H1 (cell line): ENCODE measurements at regions not wholly inside any gene's neighbourhood (a gene's known extent, or its start where the extent isn't known, plus 50 kb on each side); places are given as distances from the start of the nearest gene placed in this dataset.

Experiments
- BACH1 ChIP-seq: IDR thresholded peaks from 2 replicates; pipeline ENCODE4 v1.6.1; 2012; ENCODE audit warnings: low read length, improper control_type of control experiment
- RXRA ChIP-seq: IDR thresholded peaks from 2 replicates; pipeline ENCODE4 v1.6.1; 2011; ENCODE audit warnings: low read depth, mild to moderate bottlenecking, low read length, moderate library complexity; ENCODE audit not compliant: insufficient read depth
- TAF1 ChIP-seq: IDR thresholded peaks from 2 replicates; pipeline ENCODE4 v1.6.1; 2011; ENCODE audit warnings: mild to moderate bottlenecking, low read depth, low read length
- ZNF274 ChIP-seq: IDR thresholded peaks from 2 replicates; pipeline ENCODE4 v1.7.0; 2012; ENCODE audit warnings: low read length, borderline replicate concordance; ENCODE audit errors: extremely low read depth

- TF ChIP-seq BACH1 (no peak), TAF1 (no peak), RXRA (no peak), ZNF274 (no peak)
- TF ChIP-seq, all 59 proteins: peak for 0
These were observed 900.1 kb upstream of the SLC35B3 start (continued) for GRCh38 chr6:9335431-9335830.
